NCI-H2029 treated with DMSO at 0.1 percent for 48 hours (cell line): ENCODE measurements at regions not wholly inside any gene's neighbourhood (a gene's known extent, or its start where the extent isn't known, plus 50 kb on each side); places are given as distances from the start of the nearest gene placed in this dataset.

Experiments
- DNase-seq: peaks from one replicate; lab custom pipeline; 2025; lab: John Stamatoyannopoulos, UW

- no peak for DNase-seq
Measured at GRCh38 chr15:95400428-95400827, 930.1 kb upstream of the NR2F2 start.

GRCh38 chr15:95401587-95401986 is 928.9 kb upstream of the NR2F2 start:
- no peak for DNase-seq

- no peak for DNase-seq
Measured at GRCh38 chr15:95405447-95405846, 925.1 kb upstream of the NR2F2 start.

GRCh38 chr15:95407534-95407933 is 923.0 kb upstream of the NR2F2 start:
- DNase-seq, result no peak

GRCh38 chr15:95409211-95409610 is 921.3 kb upstream of the NR2F2 start:
- DNase-seq, result no peak

- DNase-seq, result no peak
Measured at GRCh38 chr15:95409626-95410310, 920.7 kb upstream of the NR2F2 start.

- no peak for DNase-seq
Measured at GRCh38 chr15:95410757-95411156, 919.7 kb upstream of the NR2F2 start.

GRCh38 chr15:95416576-95416975 is 913.9 kb upstream of the NR2F2 start:
- DNase-seq, result no peak

- DNase-seq, result no peak
Measured at GRCh38 chr15:95417761-95418160, 912.7 kb upstream of the NR2F2 start.

- no peak for DNase-seq
Measured at GRCh38 chr15:95422255-95422654, 908.2 kb upstream of the NR2F2 start.

GRCh38 chr15:95425859-95426258 is 904.6 kb upstream of the NR2F2 start:
- no peak for DNase-seq

- DNase-seq, result no peak
Measured at GRCh38 chr15:95429345-95429744, 901.2 kb upstream of the NR2F2 start.

- no peak for DNase-seq
Measured at GRCh38 chr15:95431518-95431917, 899.0 kb upstream of the NR2F2 start.

GRCh38 chr15:95432878-95433405 is 897.6 kb upstream of the NR2F2 start:
- no peak for DNase-seq

GRCh38 chr15:95439922-95440376 is 890.6 kb upstream of the NR2F2 start:
- DNase-seq, result no peak

GRCh38 chr15:95440712-95441111 is 889.8 kb upstream of the NR2F2 start:
- DNase-seq, result no peak

GRCh38 chr15:95442107-95442719 is 888.3 kb upstream of the NR2F2 start:
- DNase-seq, result no peak

GRCh38 chr15:95444860-95445259 is 885.6 kb upstream of the NR2F2 start:
- no peak for DNase-seq

GRCh38 chr15:95446854-95447253 is 883.6 kb upstream of the NR2F2 start:
- no peak for DNase-seq

- DNase-seq, result no peak
Measured at GRCh38 chr15:95447486-95447885, 883.0 kb upstream of the NR2F2 start.

- no peak for DNase-seq
Measured at GRCh38 chr15:95448531-95449229, 881.8 kb upstream of the NR2F2 start.

GRCh38 chr15:95449230-95449628 is 881.3 kb upstream of the NR2F2 start:
- no peak for DNase-seq

GRCh38 chr15:95450413-95450812 is 880.1 kb upstream of the NR2F2 start:
- no peak for DNase-seq
